K562 (cell line): ENCODE measurements at regions not wholly inside any gene's neighbourhood (a gene's known extent, or its start where the extent isn't known, plus 50 kb on each side); places are given as distances from the start of the nearest gene placed in this dataset.

Source experiments
- ATAC-seq: fragments of 200-7000 bp; cut with Tn5 transposase; 3 replicates; pipeline ENCODE4 v1.9.1; 2020; ENCODE audit warnings: moderate library complexity
- BruUV-seq: library from RNA; stranded (reverse); fragments of 400-500 nt; replicated peaks from 2 replicates; lab custom pipeline; 2021; lab: Mats Ljungman, UMichigan
- CTCF ChIA-PET: fragments of 300-600 bp; formaldehyde crosslinking; extraction: SDS; loops from one replicate; lab custom pipeline; 2021; ENCODE audit warnings: low intra/inter-chr PET ratio; lab: Yijun Ruan, JAX
- POLR2A ChIA-PET: fragments of 300-600, 350-650 bp; sonication (Branson Sonifier 250); formaldehyde crosslinking; extraction: SDS; loops from one replicate; lab custom pipeline; 2021; ENCODE audit warnings: antibody characterized with exemption, inconsistent platforms; lab: Yijun Ruan, JAX
- DNase-seq, 4 experiments: peaks; one replicate each; pipeline versions ENCODE4 v3.0.0 to v3.0.0-alpha.2; 2011 to 2018; ENCODE audit warnings: low spot score in 3 of 4, mixed read lengths in 3 of 4; ENCODE audit errors: extremely low read depth in 1 of 4
- FAIRE-seq: peaks from 2 replicates; lab custom pipeline; 2011; peaks lifted over from hg19 to GRCh38; lab: Jason Lieb, UNC
- H2AFZ ChIP-seq: 2 replicates; pipeline ENCODE4 v1.6.0; 2011; ENCODE audit warnings: low read depth, low read length, control low read depth, inconsistent platforms
- H3K27ac ChIP-seq: fragments of 200-600 bp; 3 replicates; pipeline ENCODE4 v1.8.0; 2011; ENCODE audit warnings: low read depth, mild to moderate bottlenecking, control low read depth, inconsistent platforms, low read length, moderate library complexity, mixed read lengths; ENCODE audit errors: extremely low read depth
- H3K27me3 ChIP-seq, 2 experiments: fragments of 300-600 bp in 1 of 2; 2 replicates in 1 of 2; 3 replicates in 1 of 2; pipeline versions ENCODE4 v1.6.0 to v1.8.0; 2011; ENCODE audit warnings: inconsistent platforms in 2 of 2, low read length in 2 of 2, mild to moderate bottlenecking in 1 of 2, mixed read lengths in 1 of 2, moderate library complexity in 1 of 2; ENCODE audit not compliant: control insufficient read depth in 2 of 2, insufficient read depth in 2 of 2
- H3K36me3 ChIP-seq: fragments of 300-600 bp; 3 replicates; pipeline ENCODE4 v1.8.0; 2011; ENCODE audit warnings: mild to moderate bottlenecking, low read length, inconsistent platforms; ENCODE audit not compliant: control insufficient read depth, insufficient read depth
- H3K4me1 ChIP-seq, 2 experiments: fragments of 200-600 bp in 1 of 2; replicated peaks in 1 of 2; 2 replicates in 1 of 2; 3 replicates in 1 of 2; pipeline versions ENCODE4 v1.5.1 to v1.8.0; 2011; ENCODE audit warnings: inconsistent platforms in 2 of 2, low read length in 2 of 2, mild to moderate bottlenecking in 1 of 2, mixed read lengths in 1 of 2, moderate library complexity in 1 of 2; ENCODE audit not compliant: control insufficient read depth in 2 of 2, insufficient read depth in 2 of 2
- H3K4me2 ChIP-seq: 2 replicates; pipeline ENCODE4 v1.6.1; 2011; ENCODE audit warnings: low read length, control low read depth, inconsistent platforms, mixed read lengths; ENCODE audit not compliant: insufficient read depth
- H3K4me3 ChIP-seq: fragments of 200-600 bp; sonication (generic), shearing (Covaris generic); 2 replicates; pipeline ENCODE4 v1.5.1; 2016; ENCODE audit warnings: control low read depth, inconsistent platforms
- H3K79me2 ChIP-seq: fragments of 200-600 bp; 3 replicates; pipeline ENCODE4 v1.8.0; 2011; ENCODE audit warnings: low read length, inconsistent platforms; ENCODE audit not compliant: control insufficient read depth, insufficient read depth
- H3K9ac ChIP-seq, 2 experiments: 2 replicates each; pipeline versions ENCODE4 v1.6.0 to v1.6.1; 2011; ENCODE audit warnings: low read depth in 2 of 2, low read length in 2 of 2, control low read depth in 1 of 2, inconsistent platforms in 1 of 2, mild to moderate bottlenecking in 1 of 2, mixed read lengths in 1 of 2; ENCODE audit not compliant: insufficient read depth in 1 of 2
- H3K9me1 ChIP-seq: one replicate; pipeline ENCODE4 v1.6.0; 2011; ENCODE audit warnings: inconsistent platforms, mild to moderate bottlenecking, low read length, moderate library complexity; ENCODE audit not compliant: control insufficient read depth, insufficient read depth
- H3K9me3 ChIP-seq: replicated peaks from 2 replicates; pipeline ENCODE4 v1.5.1; 2011; ENCODE audit warnings: low read depth, low read length, inconsistent platforms; ENCODE audit not compliant: control insufficient read depth, insufficient read depth
- H4K20me1 ChIP-seq: replicated peaks from 2 replicates; pipeline ENCODE4 v1.6.1; 2011; ENCODE audit warnings: low read length, inconsistent platforms, mixed read lengths; ENCODE audit not compliant: control insufficient read depth, insufficient read depth
- GMEB1 ChIP-seq: fragments of 250-450 bp; sonication (Bioruptor Pico); IDR thresholded peaks from 2 replicates; pipeline ENCODE4 v1.4.0; 2020; ENCODE audit warnings: mild to moderate bottlenecking
- GTF2A2 ChIP-seq: IDR thresholded peaks from 2 replicates; pipeline ENCODE4 v1.6.1; 2016; ENCODE audit warnings: mild to moderate bottlenecking, missing genetic modification characterization, missing compliant biosample characterization
- RAD21 ChIP-seq, 2 experiments: fragments of 250-450 bp in 1 of 2; fragments of 450-650 bp in 1 of 2; sonication (Bioruptor Pico) in 1 of 2; formaldehyde crosslinking in 1 of 2; IDR thresholded peaks in 1 of 2; conservative IDR thresholded peaks in 1 of 2; 2 replicates each; pipeline versions ENCODE4 v1.4.0 to v1.8.0; 2020 to 2022; ENCODE audit warnings: mild to moderate bottlenecking in 2 of 2, moderate library complexity in 1 of 2
- SMARCC2 ChIP-seq: fragments of 450-650 bp; IDR thresholded peaks from 2 replicates; pipeline ENCODE4 v1.6.1; 2017; ENCODE audit warnings: antibody characterized with exemption, moderate library complexity, mild to moderate bottlenecking, low read depth
- ZBTB1 ChIP-seq: sonication (generic); formaldehyde crosslinking; IDR thresholded peaks from 2 replicates; pipeline ENCODE4 v1.8.1; 2023; ENCODE audit warnings: missing genetic modification reagents, low read depth, mild to moderate bottlenecking, borderline replicate concordance
- WGBS: fragments of 100-300 bp; shearing (Covaris generic); methylation state at CpG from one replicate; pipeline ENCODE4 v1.1.6; 2016; ENCODE audit warnings: low coverage, mixed read lengths; ENCODE audit not compliant: insufficient coverage; ENCODE audit errors: missing lambda C conversion rate; 5-methylcytosine and 5-hydroxymethylcytosine counted together
- in situ Hi-C: fragments of 300-500 bp; cut with MboI; formaldehyde crosslinking; loops from 4 replicates; pipeline ENCODE4 v1.15.0; 2018; ENCODE audit warnings: inconsistent platforms, mixed read lengths
- intact Hi-C: fragments of 100-400 bp; cut with micrococcal nuclease; formaldehyde crosslinking; loops from 2 replicates; pipeline ENCODE4 v1.14.2; 2022

DNA sequence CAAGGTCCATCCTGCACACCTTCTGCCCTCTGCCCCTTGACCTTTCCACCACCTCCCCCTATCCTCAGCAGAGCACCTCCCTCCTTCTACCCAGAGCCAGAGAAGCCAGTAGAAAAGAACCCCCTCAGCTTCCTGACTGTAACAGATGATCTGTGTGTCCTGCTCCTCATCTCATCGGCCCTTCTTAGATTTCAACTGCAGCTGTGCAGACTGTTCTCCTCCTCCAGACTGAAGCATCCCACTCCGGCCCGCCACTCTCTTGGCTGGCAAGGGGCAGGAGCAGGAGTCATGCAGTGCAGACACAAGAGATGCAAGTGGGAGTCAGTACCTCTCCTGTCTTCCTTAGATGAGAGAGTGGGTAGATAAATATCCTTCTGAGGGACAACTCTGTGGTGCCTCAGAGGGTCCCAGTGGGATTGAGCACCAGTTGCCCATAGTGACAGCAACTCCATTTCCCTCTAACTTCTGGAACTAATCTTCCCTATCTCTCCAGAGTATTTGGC is 163.5 kb upstream of the MLN start:
- DNase-seq (no peak), FAIRE-seq (no peak), ATAC-seq (no peak)
- Histone ChIP-seq H3K9me1 (no peaks in the 10 kb centered on the region), H3K4me2 (no peak overlapping the region), H3K36me3 (no peaks in the 10 kb centered on the region), H3K9ac (no peak overlapping the region), H3K9me3 (no peaks in the 10 kb centered on the region), H4K20me1 (no peaks in the 10 kb centered on the region), H3K4me1 (no peaks in the 10 kb centered on the region), H3K27me3 (peaks cover 8 to 37% of the 10 kb centered on the region in 2 experiments; a peak in 4 of 5 replicates), H3K79me2 (no peaks in the 10 kb centered on the region), H2AFZ (no peak overlapping the region), H3K27ac (no peak overlapping the region), H3K4me3 (no peak overlapping the region)
- TF ChIP-seq GTF2A2 (tag) = no peak
- TF ChIP-seq SMARCC2 = no peak
- TF ChIP-seq RAD21 (CRISPR knock-in tag; conservative IDR thresholded peaks at IDR 0.05 in 1 of 2, IDR thresholded peaks at IDR 0.05 in 1 of 2) = no peak
- no peak for TF ChIP-seq GMEB1 (CRISPR knock-in tag)
- TF ChIP-seq ZBTB1 (CRISPR knock-in tag) = no peak
- ChIA-PET CTCF (no interaction called here), POLR2A (interaction anchor here (0.5 to 0.7 kb wide), 3 partner anchors 9 to 686 kb away, joined by 3 read pairs; no protein-coding TSS in a partner anchor)
- intact Hi-C loops (no loop called here), in situ Hi-C loops (no loop called here)
- no TSS peak for BruUV-seq
- WGBS = 0% methylated on average over 3 of the region's 3 CpGs
